GM13976 (cell line): ENCODE measurements at regions not wholly inside any gene's neighbourhood (a gene's known extent, or its start where the extent isn't known, plus 50 kb on each side); places are given as distances from the start of the nearest gene placed in this dataset.

ENCODE experiments used
- DNase-seq: peaks from one replicate; pipeline ENCODE4 v3.0.0; 2012; ENCODE audit warnings: low spot score
- in situ Hi-C: fragments of 300-500 bp; cut with MboI; formaldehyde crosslinking; loops from one replicate; pipeline ENCODE4 v1.12.0; 2022; ENCODE audit warnings: low sequenced_read_pairs, mixed read lengths, inconsistent platforms; ENCODE audit not compliant: unreplicated experiment
- TF ChIP-seq, protein P1 (sequence below): IDR thresholded peaks from 2 replicates; pipeline ENCODE4 v1.5.1; 2012; ENCODE audit warnings: borderline replicate concordance, mild to moderate bottlenecking; ENCODE audit not compliant: insufficient read depth; ENCODE audit errors: extremely low read depth, missing control alignments, control extremely low read depth

DNA sequence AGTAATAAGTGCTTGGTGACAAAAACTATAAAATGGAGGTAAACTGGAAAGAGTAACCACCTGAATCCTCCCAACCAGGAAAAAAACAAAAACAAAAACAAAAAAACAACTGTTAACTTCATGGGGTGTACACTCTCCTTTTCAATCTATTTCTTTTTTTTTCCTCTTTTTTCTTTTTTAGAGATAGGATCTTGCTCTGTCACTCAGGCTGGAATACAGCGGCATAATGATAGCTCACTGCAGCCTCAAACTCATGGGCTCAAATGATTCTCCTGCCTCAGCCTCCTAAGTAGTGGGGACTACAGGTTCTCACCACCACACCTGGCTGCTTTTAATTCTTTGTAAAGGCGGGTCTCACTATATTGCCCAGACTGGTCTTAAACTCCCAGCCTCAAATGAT is 76.8 kb downstream of the PHLDA1 start:
- no peak for DNase-seq
- in situ Hi-C loops = no loop called here
- TF ChIP-seq, protein P1, sequence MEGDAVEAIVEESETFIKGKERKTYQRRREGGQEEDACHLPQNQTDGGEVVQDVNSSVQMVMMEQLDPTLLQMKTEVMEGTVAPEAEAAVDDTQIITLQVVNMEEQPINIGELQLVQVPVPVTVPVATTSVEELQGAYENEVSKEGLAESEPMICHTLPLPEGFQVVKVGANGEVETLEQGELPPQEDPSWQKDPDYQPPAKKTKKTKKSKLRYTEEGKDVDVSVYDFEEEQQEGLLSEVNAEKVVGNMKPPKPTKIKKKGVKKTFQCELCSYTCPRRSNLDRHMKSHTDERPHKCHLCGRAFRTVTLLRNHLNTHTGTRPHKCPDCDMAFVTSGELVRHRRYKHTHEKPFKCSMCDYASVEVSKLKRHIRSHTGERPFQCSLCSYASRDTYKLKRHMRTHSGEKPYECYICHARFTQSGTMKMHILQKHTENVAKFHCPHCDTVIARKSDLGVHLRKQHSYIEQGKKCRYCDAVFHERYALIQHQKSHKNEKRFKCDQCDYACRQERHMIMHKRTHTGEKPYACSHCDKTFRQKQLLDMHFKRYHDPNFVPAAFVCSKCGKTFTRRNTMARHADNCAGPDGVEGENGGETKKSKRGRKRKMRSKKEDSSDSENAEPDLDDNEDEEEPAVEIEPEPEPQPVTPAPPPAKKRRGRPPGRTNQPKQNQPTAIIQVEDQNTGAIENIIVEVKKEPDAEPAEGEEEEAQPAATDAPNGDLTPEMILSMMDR = no peak

DNA sequence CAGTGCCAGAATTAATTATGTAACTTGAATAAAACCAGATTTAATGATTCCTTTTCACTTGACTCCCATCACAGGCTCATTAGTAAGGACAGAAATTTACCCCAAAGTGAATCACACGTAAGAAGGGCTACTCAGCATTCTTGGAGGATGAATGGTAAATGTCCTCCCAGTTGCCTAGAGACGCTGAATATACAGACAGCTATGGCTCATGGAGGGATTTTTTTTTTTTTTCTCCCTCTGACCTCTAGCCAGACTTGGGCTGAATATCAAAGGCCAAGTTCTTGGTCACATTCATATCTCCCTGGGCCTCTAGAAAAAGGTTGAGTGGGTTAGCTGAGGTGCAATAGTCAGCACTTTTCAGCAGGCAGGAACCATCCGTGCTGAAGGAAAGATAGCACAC is 77.5 kb downstream of the PHLDA1 start:
- in situ Hi-C loops = no loop called here
- TF ChIP-seq, protein P1 = no peak
- DNase-seq = no peak

DNA sequence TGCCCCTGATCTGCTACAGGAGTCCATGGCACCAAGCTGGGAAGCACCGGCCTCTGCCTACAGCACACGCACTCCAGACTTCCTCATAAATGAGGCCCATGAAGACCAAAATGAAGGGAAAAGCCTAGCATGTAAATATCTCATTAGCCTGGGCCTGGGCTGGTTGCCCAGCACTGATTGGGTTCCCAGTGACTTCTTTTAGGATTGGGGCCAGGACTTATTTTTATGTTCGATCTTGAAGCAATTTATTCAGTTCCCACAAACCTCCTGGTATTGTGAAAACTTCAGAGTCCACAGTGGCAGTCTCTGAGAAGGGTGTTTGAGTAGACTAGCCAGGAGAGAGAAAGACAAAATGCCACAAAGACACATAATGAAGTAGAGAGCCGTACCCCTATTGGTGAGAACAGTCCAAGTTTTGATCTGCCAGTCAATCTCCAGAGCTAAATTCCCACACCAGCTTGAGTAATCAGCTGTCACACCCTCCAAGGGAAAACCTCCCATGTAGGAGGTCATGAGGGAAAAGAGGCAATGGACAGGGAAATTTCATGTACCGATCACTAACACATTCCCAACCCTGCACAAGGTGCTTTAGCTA is 78.2 kb downstream of the PHLDA1 start:
- no peak for DNase-seq
- TF ChIP-seq, protein P1 = no peak
- in situ Hi-C loops = no loop called here

DNA sequence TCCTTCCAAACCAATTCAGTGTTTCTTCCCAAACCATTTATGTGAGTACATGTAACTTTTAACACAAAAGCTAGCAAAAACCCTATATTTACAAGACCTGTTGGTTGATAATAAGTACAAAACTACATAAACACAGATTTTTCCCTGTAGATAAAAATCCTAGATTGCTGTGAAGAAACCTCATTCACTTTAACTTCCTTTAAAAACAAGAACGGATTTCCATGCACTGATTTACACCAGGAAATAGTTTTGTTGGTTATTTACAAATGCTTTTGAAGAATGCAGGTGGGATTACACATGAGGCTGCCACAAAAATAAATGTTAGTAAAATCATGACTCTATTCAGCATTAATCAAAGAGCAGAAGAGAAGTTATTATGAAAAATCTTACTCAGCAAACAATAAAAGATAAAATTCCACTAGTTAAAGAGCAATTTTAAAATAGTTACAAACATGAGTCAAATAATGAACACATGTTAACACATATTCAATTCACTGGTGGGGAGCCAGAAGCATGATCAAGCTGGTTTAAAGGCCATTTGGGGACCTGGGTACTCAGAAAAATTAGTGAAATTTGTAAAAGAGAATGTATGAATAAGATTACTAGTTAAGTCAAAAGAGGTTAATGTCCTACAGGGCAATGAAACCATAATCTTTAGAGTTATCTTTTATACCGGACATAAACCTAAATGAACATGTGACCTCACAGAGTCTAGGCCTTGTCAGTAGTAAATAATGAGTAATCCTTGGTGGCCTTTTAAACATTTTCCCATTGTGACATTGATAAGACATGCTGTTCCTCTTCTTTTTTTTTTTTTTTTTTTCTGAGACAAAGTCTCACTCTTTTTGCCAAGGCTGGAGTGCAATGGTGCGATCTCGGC is 79.9 kb downstream of the PHLDA1 start:
- TF ChIP-seq, protein P1 = no peak
- DNase-seq = no peak
- in situ Hi-C loops = no loop called here

DNA sequence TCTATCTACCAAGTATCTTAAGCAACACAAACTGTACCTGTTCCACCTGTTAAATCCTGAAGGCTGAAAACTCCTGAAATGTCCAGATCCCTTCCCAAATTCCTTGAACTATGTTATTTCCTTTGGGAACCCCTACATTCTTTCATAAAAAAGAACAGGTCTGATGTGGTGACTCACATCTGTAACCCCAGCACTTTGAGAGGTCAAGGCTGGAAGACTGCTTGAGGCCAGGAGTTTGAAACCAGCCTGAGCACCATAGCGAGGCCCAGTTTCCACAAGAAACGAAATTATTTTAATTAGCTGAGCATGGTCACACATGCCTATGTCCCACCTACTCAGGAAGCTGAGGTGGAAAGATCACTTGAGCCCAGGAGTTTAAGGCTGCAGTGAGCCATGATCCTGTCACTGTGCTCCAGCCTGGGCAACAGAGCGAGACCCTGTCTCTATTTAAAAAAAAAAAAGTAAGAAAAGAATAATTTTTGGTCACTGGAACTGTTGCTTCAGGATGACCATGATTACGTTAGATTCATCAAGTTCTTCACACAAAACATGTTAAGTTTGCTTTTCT is 84.3 kb downstream of the PHLDA1 start:
- in situ Hi-C loops = no loop called here
- DNase-seq = no peak
- TF ChIP-seq, protein P1 = no peak

DNA sequence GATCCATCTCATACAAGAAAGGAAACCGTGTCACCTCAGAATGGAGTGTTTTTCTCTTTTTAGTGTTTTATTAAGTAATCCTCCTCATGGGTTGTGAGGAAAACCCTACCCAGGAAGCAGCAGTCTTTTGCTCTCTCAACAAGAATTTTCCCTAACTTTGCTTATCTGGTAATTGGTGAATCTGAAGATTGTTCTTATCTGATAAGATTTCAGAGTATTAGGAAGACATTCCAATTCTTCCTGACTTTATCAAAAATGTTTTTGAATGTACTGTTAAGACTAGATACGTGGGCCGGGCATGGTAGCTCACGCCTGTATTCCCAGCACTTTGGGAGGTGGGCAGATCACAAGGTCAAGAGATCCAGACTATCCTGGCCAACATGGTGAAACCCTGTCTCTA is 86.0 kb downstream of the PHLDA1 start:
- DNase-seq = no peak
- TF ChIP-seq, protein P1 = no peak
- in situ Hi-C loops = no loop called here
